ENCODE measurements at regions not wholly inside any gene's neighbourhood (a gene's known extent, or its start where the extent isn't known, plus 50 kb on each side); places are given as distances from the start of the nearest gene placed in this dataset.

DNA sequence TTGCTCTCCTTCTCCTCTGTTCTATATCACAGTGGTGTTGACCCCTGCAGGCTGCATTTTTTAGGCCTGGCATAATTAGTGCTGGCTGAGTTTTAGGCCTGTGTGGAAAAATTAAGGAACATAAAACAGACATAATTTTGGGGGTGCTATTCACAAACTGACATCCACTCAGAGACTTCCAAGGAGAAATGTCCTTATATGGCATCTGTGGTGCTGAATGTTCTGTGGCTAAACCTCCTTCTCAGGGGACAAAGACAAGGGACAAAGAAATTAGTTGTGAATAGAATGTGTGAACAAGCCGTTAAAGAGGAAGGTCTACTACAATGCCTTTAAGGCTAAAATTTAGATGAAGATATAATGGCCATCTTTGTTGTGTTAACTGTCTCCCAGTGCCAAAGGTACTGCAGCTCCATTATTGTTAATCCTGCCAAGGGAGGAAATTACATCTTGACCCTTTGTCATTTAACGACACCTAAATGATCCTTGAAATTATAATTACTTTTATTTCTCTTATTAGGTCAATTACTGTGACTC, 870.0 kb upstream of the CHAC2 start:
- DNase-seq = no peak
- peaks cover 0 to 4% (median 0%) of the 10 kb centered on the region in 4 donors for H3K9me3 ChIP-seq
- TF ChIP-seq, protein P1, sequence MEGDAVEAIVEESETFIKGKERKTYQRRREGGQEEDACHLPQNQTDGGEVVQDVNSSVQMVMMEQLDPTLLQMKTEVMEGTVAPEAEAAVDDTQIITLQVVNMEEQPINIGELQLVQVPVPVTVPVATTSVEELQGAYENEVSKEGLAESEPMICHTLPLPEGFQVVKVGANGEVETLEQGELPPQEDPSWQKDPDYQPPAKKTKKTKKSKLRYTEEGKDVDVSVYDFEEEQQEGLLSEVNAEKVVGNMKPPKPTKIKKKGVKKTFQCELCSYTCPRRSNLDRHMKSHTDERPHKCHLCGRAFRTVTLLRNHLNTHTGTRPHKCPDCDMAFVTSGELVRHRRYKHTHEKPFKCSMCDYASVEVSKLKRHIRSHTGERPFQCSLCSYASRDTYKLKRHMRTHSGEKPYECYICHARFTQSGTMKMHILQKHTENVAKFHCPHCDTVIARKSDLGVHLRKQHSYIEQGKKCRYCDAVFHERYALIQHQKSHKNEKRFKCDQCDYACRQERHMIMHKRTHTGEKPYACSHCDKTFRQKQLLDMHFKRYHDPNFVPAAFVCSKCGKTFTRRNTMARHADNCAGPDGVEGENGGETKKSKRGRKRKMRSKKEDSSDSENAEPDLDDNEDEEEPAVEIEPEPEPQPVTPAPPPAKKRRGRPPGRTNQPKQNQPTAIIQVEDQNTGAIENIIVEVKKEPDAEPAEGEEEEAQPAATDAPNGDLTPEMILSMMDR (IDR thresholded peaks at IDR 0.05) = no peak
- TF ChIP-seq POLR2A (IDR thresholded peaks at IDR 0.05) = no peak
- no peak overlapping the region for H3K4me3 ChIP-seq
- H3K27ac ChIP-seq = no peak overlapping the region
- no peaks in the 10 kb centered on the region for H3K27me3 ChIP-seq
- H3K36me3 ChIP-seq = no peaks in the 10 kb centered on the region
- H3K4me1 ChIP-seq = no peaks in the 10 kb centered on the region

GRCh38 chr2:52895726-52896340, 871.8 kb upstream of the CHAC2 start:
- TF ChIP-seq, protein P1 (IDR thresholded peaks at IDR 0.05) = no peak
- no peak for TF ChIP-seq POLR2A (IDR thresholded peaks at IDR 0.05)
- no peaks in the 10 kb centered on the region for H3K4me1 ChIP-seq
- peaks cover 0 to 3% (median 0%) of the 10 kb centered on the region in 4 donors for H3K9me3 ChIP-seq
- H3K27ac ChIP-seq = no peak overlapping the region
- no peaks in the 10 kb centered on the region for H3K27me3 ChIP-seq
- DNase-seq = no peak
- no peaks in the 10 kb centered on the region for H3K36me3 ChIP-seq
- H3K4me3 ChIP-seq = no peak overlapping the region

- no peak for DNase-seq
- TF ChIP-seq POLR2A (IDR thresholded peaks at IDR 0.05) = no peak
- TF ChIP-seq, protein P1 (IDR thresholded peaks at IDR 0.05) = no peak
- Histone ChIP-seq H3K27me3 (no peaks in the 10 kb centered on the region), H3K27ac (no peak overlapping the region), H3K4me1 (no peaks in the 10 kb centered on the region), H3K9me3 (no peaks in the 10 kb centered on the region), H3K4me3 (no peak overlapping the region), H3K36me3 (no peaks in the 10 kb centered on the region)
Measured at GRCh38 chr2:52886556-52886955, 881.0 kb upstream of the CHAC2 start.

DNA sequence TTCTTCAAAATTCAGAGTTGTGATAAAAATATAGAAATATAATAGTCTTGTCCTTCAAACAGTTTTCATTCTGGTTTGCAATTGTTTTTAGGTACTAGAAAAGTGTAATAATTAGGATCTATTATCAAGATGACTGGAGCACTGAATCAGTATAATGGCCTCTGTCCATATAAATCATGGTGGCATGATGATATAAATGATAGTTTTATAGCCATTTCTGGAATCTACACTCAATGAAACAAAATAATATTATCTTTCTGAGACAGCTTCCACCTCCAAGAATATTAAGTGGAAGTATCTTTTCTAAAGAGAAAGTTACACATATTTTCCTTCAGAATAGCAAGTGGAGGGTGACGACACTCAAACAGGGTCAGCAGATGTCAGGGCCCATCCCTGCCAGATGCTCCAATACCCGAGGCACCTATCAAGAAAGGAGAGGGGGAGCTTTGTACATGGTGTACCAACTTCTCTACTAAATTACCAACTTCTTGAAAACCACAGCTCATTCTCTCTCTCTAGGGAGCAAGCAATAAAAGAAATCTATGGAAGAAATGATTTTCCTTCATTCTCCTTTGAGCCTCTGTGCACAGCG, 882.7 kb upstream of the CHAC2 start:
- Histone ChIP-seq H3K36me3 (no peaks in the 10 kb centered on the region), H3K27me3 (no peaks in the 10 kb centered on the region), H3K27ac (no peak overlapping the region), H3K9me3 (no peaks in the 10 kb centered on the region), H3K4me3 (no peak overlapping the region), H3K4me1 (no peaks in the 10 kb centered on the region)
- no peak for DNase-seq
- TF ChIP-seq, protein P1 (IDR thresholded peaks at IDR 0.05) = no peak
- TF ChIP-seq POLR2A (IDR thresholded peaks at IDR 0.05) = no peak

- no peak overlapping the region for H3K27ac ChIP-seq
- no peak overlapping the region for H3K4me3 ChIP-seq
- DNase-seq = no peak
- no peaks in the 10 kb centered on the region for H3K9me3 ChIP-seq
- no peak for TF ChIP-seq POLR2A (IDR thresholded peaks at IDR 0.05)
- TF ChIP-seq, protein P1 (IDR thresholded peaks at IDR 0.05) = no peak
- H3K27me3 ChIP-seq = no peaks in the 10 kb centered on the region
- H3K4me1 ChIP-seq = no peaks in the 10 kb centered on the region
- H3K36me3 ChIP-seq = no peaks in the 10 kb centered on the region
Measured at GRCh38 chr2:52882974-52883373, 884.6 kb upstream of the CHAC2 start.

Measured in Peyer's patch (tissue), 4 donors.